Stomach smooth muscle (tissue), 2 donors: ENCODE measurements at regions not wholly inside any gene's neighbourhood (a gene's known extent, or its start where the extent isn't known, plus 50 kb on each side); places are given as distances from the start of the nearest gene placed in this dataset.
"Not testable (repeated sequence)": the region's sequence is repeated elsewhere in the genome, so short reads cannot be mapped to it uniquely, and the experiment has no call there.

Source experiments
- H3K27ac ChIP-seq: one replicate; pipeline ENCODE4 v1.7.0; 2013; ENCODE audit warnings: mild to moderate bottlenecking, low read length, inconsistent platforms
- H3K27me3 ChIP-seq, 2 donors: one replicate each; pipeline ENCODE4 v1.7.0; 2013; ENCODE audit warnings: low read length in 2 of 2; ENCODE audit not compliant: insufficient read depth in 2 of 2, control insufficient read depth in 1 of 2
- H3K36me3 ChIP-seq, 2 donors: one replicate each; pipeline ENCODE4 v1.7.0; 2013; ENCODE audit warnings: low read length in 2 of 2; ENCODE audit not compliant: control insufficient read depth in 2 of 2, insufficient read depth in 2 of 2
- H3K4me1 ChIP-seq: one replicate; pipeline ENCODE4 v1.7.0; 2013; ENCODE audit warnings: low read length; ENCODE audit not compliant: control insufficient read depth, insufficient read depth
- H3K4me3 ChIP-seq, 2 donors: one replicate each; pipeline ENCODE4 v1.7.0; 2013; ENCODE audit warnings: low read length in 2 of 2
- H3K9ac ChIP-seq, 2 donors: one replicate each; pipeline ENCODE4 v1.7.0; 2013; ENCODE audit warnings: low read length in 2 of 2, mild to moderate bottlenecking in 1 of 2
- H3K9me3 ChIP-seq, 2 donors: one replicate each; pipeline ENCODE4 v1.7.0; 2013; ENCODE audit warnings: low read length in 2 of 2; ENCODE audit not compliant: control insufficient read depth in 2 of 2
- donor health status: healthy.
- donor health status: Pancreatic carcinoma.

DNA sequence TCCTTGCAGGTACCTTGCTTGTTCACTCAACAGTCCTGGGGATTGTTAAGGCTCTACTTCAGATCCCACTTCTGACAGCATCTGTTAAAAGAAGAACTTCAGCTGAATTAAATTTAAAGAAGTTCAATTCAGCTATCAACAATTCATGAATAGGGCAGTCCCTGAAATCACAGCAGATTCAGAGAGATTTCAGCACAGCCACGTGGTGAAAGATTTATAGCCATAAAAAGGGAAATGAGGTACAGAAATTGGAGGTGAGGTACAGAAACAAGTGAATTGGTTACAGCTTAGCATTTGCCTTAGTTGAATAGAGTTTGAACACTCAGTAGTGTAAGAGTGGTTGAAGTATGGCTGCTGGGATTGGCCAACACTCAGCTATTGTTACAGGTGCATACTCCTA, 1653.3 kb upstream of the DEFB115 start:
- H3K4me1 ChIP-seq, H3K27ac ChIP-seq, H3K9ac ChIP-seq, H3K36me3 ChIP-seq, H3K9me3 ChIP-seq, H3K27me3 ChIP-seq, H3K4me3 ChIP-seq: not testable (repeated sequence)

DNA sequence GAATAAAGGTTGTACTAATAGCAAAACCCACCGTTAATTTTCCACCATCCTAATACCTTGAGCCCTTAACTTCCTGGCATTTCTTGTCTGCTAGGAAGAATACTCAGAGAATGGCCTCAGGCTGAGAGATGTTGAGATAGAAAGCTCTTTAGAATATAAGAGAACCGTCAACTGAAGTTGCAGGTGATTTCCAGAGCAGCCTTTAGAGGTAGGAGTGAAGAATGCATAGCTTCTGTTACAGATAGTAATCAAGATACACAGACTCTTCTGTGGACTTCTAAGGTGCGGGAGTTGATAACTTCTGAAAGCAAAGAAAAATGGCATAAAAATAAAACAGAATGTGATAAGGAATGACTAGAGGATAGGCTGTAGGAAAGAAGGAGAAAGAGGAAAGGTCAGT, 1651.3 kb upstream of the DEFB115 start:
- H3K4me3 ChIP-seq, H3K27ac ChIP-seq, H3K9ac ChIP-seq, H3K27me3 ChIP-seq, H3K9me3 ChIP-seq, H3K4me1 ChIP-seq, H3K36me3 ChIP-seq: not testable (repeated sequence)

DNA sequence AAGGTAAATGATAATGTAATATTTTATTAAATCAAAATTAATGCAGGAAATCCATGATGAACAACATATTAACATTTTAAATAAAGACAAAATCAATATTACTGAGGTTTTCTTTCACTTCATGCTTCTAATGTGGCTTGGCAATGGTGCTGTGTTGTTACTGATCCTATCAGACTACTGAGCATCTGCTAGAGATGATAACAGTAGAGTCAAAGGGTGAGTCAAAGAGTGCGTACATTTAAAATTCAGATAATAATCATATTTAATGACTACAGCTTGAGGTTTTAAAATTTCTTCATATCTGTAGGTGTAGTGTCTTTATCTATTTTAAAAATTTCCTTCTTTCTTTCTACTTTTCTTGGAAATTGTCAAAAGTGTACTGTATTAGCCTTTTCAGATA, 1628.1 kb upstream of the DEFB115 start:
- H3K27ac ChIP-seq, H3K9ac ChIP-seq, H3K4me1 ChIP-seq, H3K4me3 ChIP-seq, H3K9me3 ChIP-seq, H3K36me3 ChIP-seq, H3K27me3 ChIP-seq: not testable (repeated sequence)
